CD4-positive, alpha-beta T cell (primary cell): ENCODE measurements at regions not wholly inside any gene's neighbourhood (a gene's known extent, or its start where the extent isn't known, plus 50 kb on each side); places are given as distances from the start of the nearest gene placed in this dataset.

Experiments used
- ATAC-seq: fragments of 200-7000 bp; cut with Tn5 transposase; one replicate; pipeline ENCODE4 v1.10.0; 2022; ENCODE audit warnings: mild to moderate bottlenecking; ENCODE audit not compliant: poor library complexity
- CTCF ChIA-PET: fragments of 350-600 bp; sonication (Branson Sonifier 250); formaldehyde crosslinking; loops from one replicate; lab custom pipeline; 2021; ENCODE audit warnings: antibody characterized with exemption, inconsistent platforms; lab: Charles Lee
- POLR2A ChIA-PET: fragments of 350-600 bp; sonication (Branson Sonifier 250); formaldehyde crosslinking; loops from one replicate; lab custom pipeline; 2021; ENCODE audit warnings: antibody characterized with exemption, inconsistent platforms; lab: Charles Lee
- DNase-seq, 14 experiments: peaks; one replicate each; pipeline ENCODE4 v3.0.0-alpha.2; 2013 to 2020; ENCODE audit warnings: mixed read lengths in 2 of 14
- H3K27ac ChIP-seq, 2 donors: one replicate each; pipeline versions ENCODE4 v1.5.1 to v1.7.0; 2013; ENCODE audit warnings: low read length in 2 of 2, low read depth in 1 of 2, mild to moderate bottlenecking in 1 of 2
- H3K27me3 ChIP-seq, 2 experiments: 1 replicate in 1 of 2; 2 replicates in 1 of 2; pipeline versions ENCODE4 v1.6.1 to v1.7.0; 2013; ENCODE audit warnings: low read length in 2 of 2, control low read depth in 1 of 2, mild to moderate bottlenecking in 1 of 2, moderate library complexity in 1 of 2; ENCODE audit not compliant: insufficient read depth in 2 of 2, control insufficient read depth in 1 of 2
- H3K36me3 ChIP-seq: one replicate; pipeline ENCODE4 v1.6.1; 2013; ENCODE audit warnings: low read length, control low read depth; ENCODE audit not compliant: insufficient read depth
- H3K4me1 ChIP-seq: one replicate; pipeline ENCODE4 v1.6.1; 2013; ENCODE audit warnings: low read length, control low read depth; ENCODE audit not compliant: insufficient read depth
- H3K4me3 ChIP-seq: one replicate; pipeline ENCODE4 v1.5.1; 2013; ENCODE audit warnings: mild to moderate bottlenecking, low read length, moderate library complexity
- H3K9me3 ChIP-seq, 2 experiments: 1 replicate in 1 of 2; 2 replicates in 1 of 2; pipeline versions ENCODE4 v1.6.1 to v1.7.0; 2013; ENCODE audit warnings: low read length in 2 of 2, mild to moderate bottlenecking in 2 of 2, control low read depth in 1 of 2, moderate library complexity in 1 of 2; ENCODE audit not compliant: control insufficient read depth in 1 of 2, insufficient read depth in 1 of 2
- H3K27ac Mint-ChIP-seq: one replicate; pipeline ENCODE4 v1.8.0; 2020; ENCODE audit warnings: mixed read lengths
- H3K27me3 Mint-ChIP-seq: one replicate; pipeline ENCODE4 v1.8.0; 2021; ENCODE audit warnings: mixed read lengths
- H3K36me3 Mint-ChIP-seq: one replicate; pipeline ENCODE4 v1.8.0; 2021; ENCODE audit warnings: low read depth, mixed read lengths
- H3K4me1 Mint-ChIP-seq: one replicate; pipeline ENCODE4 v1.8.0; 2021; ENCODE audit warnings: low read depth, mixed read lengths
- H3K4me3 Mint-ChIP-seq: one replicate; pipeline ENCODE4 v1.8.0; 2020; ENCODE audit warnings: mild to moderate bottlenecking, mixed read lengths
- H3K9me3 Mint-ChIP-seq: one replicate; pipeline ENCODE4 v1.8.0; 2020; ENCODE audit warnings: mixed read lengths
- CTCF ChIP-seq: fragments of 200-600 bp; IDR thresholded peaks from one replicate; pipeline ENCODE4 v1.8.0; 2022; ENCODE audit warnings: antibody characterized with exemption, mild to moderate bottlenecking
- intact Hi-C, 2 experiments: fragments of 100-400 bp; cut with DNase I in 1 of 2; cut with micrococcal nuclease in 1 of 2; formaldehyde crosslinking; loops; one replicate each; pipeline versions ENCODE4 v1.15.1 to v1.9.0; 2023 to 2025; cut with DNase I, micrococcal nuclease

GRCh38 chr11:36744375-36745168, 146.5 kb upstream of the RAG2 start:
- DNase-seq (peak; percentile 12 to 74 (median 32)), ATAC-seq (no peak)
- intact Hi-C loops, result loop anchor here in 1 of 2 experiments (5.0 to 10.0 kb wide), 2 partner anchors 450 to 1127 kb away; partner anchors contain the start of genes FJX1 and PRR5L
- Mint-ChIP-seq H3K27ac (no peak overlapping the region), H3K4me1 (peaks cover 5% of the 10 kb centered on the region), H3K9me3 (no peaks in the 10 kb centered on the region), H3K4me3 (no peak overlapping the region), H3K36me3 (no peaks in the 10 kb centered on the region), H3K27me3 (peaks cover 56% of the 10 kb centered on the region)
- Histone ChIP-seq H3K27me3 (peaks cover 3% of the 10 kb centered on the region in 2 experiments), H3K36me3 (no peaks in the 10 kb centered on the region), H3K9me3 (no peaks in the 10 kb centered on the region), H3K4me1 (no peaks in the 10 kb centered on the region), H3K27ac (no peak overlapping the region), H3K4me3 (no peak overlapping the region)
- POLR2A ChIA-PET, result no interaction called here
- peak; percentile 66 for TF ChIP-seq CTCF
- CTCF ChIA-PET, result no interaction called here

- intact Hi-C loops, result loop anchor here in 1 of 2 experiments (5.0 to 10.0 kb wide), 2 partner anchors 448 to 1126 kb away; partner anchors contain the start of genes FJX1 and PRR5L
- Mint-ChIP-seq H3K27me3 (peaks cover 62% of the 10 kb centered on the region), H3K27ac (no peak overlapping the region), H3K9me3 (no peaks in the 10 kb centered on the region), H3K36me3 (no peaks in the 10 kb centered on the region), H3K4me3 (no peak overlapping the region), H3K4me1 (peaks cover 5% of the 10 kb centered on the region)
- Histone ChIP-seq H3K36me3 (no peaks in the 10 kb centered on the region), H3K9me3 (no peaks in the 10 kb centered on the region), H3K4me3 (no peak overlapping the region), H3K4me1 (no peaks in the 10 kb centered on the region), H3K27ac (no peak overlapping the region), H3K27me3 (peaks cover 0 to 3% of the 10 kb centered on the region in 2 experiments)
- ATAC-seq (no peak), DNase-seq (no peak)
- POLR2A ChIA-PET, result no interaction called here
- CTCF ChIA-PET, result interaction anchor here (1.6 kb wide), 1 partner anchor 179 kb away, joined by 3 read pairs; no protein-coding TSS in a partner anchor
- no peak for TF ChIP-seq CTCF
Measured at GRCh38 chr11:36743039-36743438, 145.0 kb upstream of the RAG2 start.

- no peak for DNase-seq
- CTCF ChIA-PET, result no interaction called here
- Histone ChIP-seq H3K9me3 (no peaks in the 10 kb centered on the region), H3K4me3 (no peak overlapping the region), H3K27me3 (peaks cover 0 to 3% of the 10 kb centered on the region in 2 experiments), H3K27ac (no peak overlapping the region), H3K36me3 (no peaks in the 10 kb centered on the region), H3K4me1 (no peaks in the 10 kb centered on the region)
- POLR2A ChIA-PET, result no interaction called here
- no peak overlapping the region for H3K27ac Mint-ChIP-seq
- H3K4me1 Mint-ChIP-seq, result peaks cover 5% of the 10 kb centered on the region
- H3K36me3 Mint-ChIP-seq, result no peaks in the 10 kb centered on the region
- no peak for ATAC-seq
- no peak overlapping the region for H3K4me3 Mint-ChIP-seq
- TF ChIP-seq CTCF, result no peak
- intact Hi-C loops, result loop anchor here in 1 of 2 experiments (5.0 to 10.0 kb wide), 2 partner anchors 447 to 1124 kb away; partner anchors contain the start of genes FJX1 and PRR5L
- no peaks in the 10 kb centered on the region for H3K9me3 Mint-ChIP-seq
- H3K27me3 Mint-ChIP-seq, result peaks cover 59% of the 10 kb centered on the region
Measured at GRCh38 chr11:36741515-36741914, 143.5 kb upstream of the RAG2 start.
